NCI-H1436 (cell line): ENCODE measurements at regions not wholly inside any gene's neighbourhood (a gene's known extent, or its start where the extent isn't known, plus 50 kb on each side); places are given as distances from the start of the nearest gene placed in this dataset.

Experiments
- DNase-seq: peaks from one replicate; lab custom pipeline; 2025; lab: John Stamatoyannopoulos, UW

DNA sequence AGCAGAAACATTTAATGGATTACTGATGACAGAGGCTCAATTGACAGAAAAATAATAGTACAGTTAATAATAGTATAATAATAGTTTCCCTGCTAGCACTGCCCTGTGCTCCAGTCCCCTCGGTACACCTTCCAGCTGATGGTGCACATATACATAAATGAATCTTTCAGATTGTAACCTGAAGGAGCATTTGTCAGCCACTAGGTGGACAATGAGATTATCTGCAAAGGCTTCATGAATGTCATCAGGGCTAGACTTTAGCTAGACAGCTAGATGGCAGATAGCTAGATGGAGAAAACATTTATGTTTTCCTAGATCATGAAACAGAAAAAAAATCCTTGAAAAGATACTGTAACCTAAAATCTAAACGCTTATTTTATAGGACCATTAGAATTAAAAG, 304.4 kb upstream of the SMC2 start:
- no peak for DNase-seq

DNA sequence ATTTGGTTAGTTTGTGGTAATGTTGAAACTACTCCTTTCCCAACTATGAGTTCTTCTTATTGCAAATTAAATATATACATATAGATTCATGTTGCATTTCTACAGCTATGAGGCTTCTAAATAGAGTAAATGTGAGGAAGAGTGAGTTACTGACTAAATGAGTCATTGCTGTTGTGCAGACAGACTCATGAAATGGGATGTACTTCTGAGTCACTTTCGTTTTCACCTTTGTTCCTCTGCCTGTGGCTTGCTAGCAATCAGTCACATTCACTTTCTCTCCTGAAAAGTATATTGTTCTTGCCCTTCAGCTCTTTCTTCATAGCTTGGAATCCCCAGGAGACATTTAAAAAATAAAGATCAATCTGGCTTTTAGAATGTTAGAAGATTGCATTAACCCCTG, 295.5 kb upstream of the SMC2 start:
- peak; percentile 1 for DNase-seq

GRCh38 chr9:103799959-103800358, 294.1 kb upstream of the SMC2 start:
- DNase-seq, result no peak

- no peak for DNase-seq
These were observed 292.0 kb upstream of the SMC2 start for GRCh38 chr9:103802068-103802467.

GRCh38 chr9:103803245-103803644, 290.9 kb upstream of the SMC2 start:
- no peak for DNase-seq

- DNase-seq, result no peak
These were observed 289.9 kb upstream of the SMC2 start for GRCh38 chr9:103804077-103804735.

DNA sequence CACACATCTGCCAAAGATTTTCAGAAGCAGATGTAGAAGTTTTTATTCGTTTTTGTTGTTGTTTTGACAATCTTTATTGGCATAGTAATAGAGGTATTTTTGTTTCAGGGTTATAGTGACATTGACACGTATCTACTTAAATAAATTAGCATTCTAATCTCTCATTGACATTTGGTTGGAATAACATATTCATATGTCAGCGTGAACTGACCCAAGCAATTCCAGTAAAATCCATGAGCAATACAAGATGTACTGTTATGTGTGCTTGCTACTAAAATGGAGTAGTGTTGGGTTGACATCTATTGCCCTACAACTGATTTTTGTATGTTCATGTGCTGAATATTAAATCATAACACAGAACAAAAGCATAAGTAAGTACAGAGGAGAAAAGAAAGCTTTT, 284.4 kb upstream of the SMC2 start:
- no peak for DNase-seq

DNA sequence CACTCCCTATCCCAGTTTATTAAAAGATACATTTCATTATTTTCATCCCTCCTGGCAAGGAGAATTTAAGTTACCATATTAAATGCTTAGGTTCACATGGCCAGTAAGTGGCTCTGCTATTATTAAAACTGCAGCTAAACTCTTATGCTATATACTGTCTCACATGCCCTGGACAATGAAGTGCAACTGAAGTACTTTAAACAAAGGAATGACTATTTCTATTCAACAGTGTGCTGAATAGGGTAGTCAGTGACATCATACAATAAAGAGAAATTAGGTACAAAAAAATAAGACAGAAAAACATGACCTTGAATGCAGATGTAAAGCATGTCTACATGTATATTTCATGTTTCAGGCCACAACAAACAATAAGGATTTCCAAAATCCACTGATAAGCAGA, 282.6 kb upstream of the SMC2 start:
- no peak for DNase-seq

DNA sequence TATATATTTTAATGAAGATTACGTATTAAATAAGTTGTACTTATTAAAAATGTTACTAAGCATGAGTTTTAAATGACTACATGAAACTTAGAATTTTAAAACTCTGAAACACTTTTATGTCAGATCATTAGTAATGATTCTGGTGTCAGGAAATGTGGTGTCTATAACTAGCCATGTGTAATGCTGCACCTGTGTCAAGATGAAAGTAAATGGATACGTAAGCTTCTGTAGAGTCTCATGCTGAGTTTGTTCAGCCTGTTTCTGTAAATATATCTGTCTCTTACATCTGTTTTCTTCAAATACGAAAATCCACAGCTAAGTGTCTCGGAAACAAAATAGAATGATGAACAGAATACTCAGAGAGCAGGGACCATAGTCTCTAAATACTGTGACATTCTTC, 278.0 kb upstream of the SMC2 start:
- DNase-seq, result no peak

DNA sequence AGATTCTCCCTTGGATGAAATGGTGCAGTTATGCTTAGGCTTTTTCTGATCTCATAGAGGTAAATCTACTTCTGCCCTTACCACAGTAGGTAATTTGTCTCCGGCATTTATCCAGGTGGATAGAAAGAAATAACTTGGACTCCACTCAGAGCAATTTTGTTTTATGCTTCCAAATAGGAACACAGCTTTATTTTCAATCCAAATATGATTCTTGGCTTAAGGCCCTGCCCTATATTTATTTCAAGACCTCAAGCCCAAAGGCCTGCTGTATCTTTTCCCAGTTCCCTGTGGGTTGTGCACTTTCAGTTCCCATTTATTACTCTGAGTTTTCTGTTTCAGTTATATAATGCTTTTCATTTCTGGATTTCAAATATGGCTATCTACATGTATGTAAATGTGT, 274.2 kb upstream of the SMC2 start:
- DNase-seq, result no peak

- no peak for DNase-seq
These were observed 273.0 kb upstream of the SMC2 start for GRCh38 chr9:103821115-103821514.

- no peak for DNase-seq
These were observed 256.2 kb upstream of the SMC2 start for GRCh38 chr9:103837940-103838339.

- no peak for DNase-seq
These were observed 254.9 kb upstream of the SMC2 start for GRCh38 chr9:103839197-103839596.

DNA sequence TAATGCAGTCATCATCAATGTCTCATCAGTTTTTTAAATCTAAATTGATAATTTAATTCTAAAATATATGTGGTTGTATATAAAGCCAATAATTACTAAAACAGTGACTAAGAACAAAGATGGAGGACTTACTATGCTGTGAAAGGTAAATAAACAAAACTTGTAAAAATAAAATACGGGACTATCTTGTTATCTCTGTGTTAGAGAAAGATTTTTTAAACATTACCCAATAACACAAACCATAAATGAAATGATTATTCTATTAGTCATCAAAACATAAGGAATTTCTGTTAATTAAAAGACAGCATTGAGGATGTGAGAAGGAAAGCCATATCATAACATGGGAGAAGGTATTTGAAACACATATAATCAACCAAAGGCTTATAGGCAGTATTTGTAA, 226.2 kb upstream of the SMC2 start:
- no peak for DNase-seq

DNA sequence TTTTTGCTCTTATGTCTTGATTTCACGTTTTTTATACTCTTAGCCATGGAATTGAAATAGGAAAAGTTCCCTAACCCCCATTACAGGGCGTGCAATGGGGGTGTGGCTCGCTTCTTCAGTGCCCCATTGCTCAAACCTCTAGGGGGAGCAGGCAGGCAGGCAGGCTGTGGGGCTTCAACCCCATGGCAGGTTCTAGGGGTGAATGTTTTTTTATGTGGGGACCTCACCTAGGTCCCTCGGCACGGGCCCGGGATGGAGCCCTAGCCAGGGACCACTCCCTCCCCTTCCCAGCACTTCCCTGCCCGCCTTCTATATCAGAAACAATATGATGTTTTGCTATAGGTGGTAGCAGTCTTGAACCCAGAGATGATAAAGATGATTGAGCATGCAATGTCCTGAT, 221.3 kb upstream of the SMC2 start:
- DNase-seq, result no peak

DNA sequence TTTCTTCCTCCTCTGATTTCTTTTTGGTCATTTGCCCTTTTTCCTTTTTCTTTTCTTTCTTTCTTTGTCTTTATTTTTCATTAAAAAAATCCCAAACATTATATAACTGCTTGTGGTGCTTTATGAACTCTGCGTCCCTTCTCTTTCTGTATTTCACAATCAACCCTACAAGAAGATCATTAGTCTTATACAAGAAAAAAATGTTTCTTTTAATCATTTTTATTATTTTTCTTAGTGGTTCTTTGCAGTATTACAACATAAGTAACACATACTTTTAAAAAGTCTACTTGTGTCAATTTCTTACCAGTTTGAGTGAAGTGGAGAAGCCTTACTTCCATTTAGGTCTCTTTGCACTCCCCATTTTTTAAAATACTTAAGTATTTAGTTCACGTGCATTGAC, 212.7 kb upstream of the SMC2 start:
- DNase-seq, result no peak

DNA sequence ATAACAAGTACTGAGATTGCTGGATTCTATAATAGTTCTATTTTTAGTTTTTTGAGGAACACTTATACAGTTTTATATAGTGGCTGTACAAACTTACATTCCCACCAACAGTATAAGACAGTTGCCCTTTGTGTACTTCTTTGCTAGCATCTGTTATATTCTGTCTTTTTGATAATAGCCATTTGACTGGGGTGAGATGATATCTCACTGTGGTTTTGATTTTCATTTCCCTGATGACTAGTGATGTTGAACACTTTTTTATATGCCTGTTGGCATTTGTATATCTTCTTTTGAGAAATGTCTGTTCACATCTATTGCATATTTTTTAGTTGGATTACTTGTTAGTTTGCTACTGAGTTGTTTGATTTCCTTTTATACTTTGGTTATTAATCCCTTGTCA, 204.1 kb upstream of the SMC2 start:
- no peak for DNase-seq

- DNase-seq, result no peak
These were observed 199.9 kb upstream of the SMC2 start for GRCh38 chr9:103894184-103894583.

GRCh38 chr9:103898550-103898949, 195.6 kb upstream of the SMC2 start:
- DNase-seq, result no peak

DNA sequence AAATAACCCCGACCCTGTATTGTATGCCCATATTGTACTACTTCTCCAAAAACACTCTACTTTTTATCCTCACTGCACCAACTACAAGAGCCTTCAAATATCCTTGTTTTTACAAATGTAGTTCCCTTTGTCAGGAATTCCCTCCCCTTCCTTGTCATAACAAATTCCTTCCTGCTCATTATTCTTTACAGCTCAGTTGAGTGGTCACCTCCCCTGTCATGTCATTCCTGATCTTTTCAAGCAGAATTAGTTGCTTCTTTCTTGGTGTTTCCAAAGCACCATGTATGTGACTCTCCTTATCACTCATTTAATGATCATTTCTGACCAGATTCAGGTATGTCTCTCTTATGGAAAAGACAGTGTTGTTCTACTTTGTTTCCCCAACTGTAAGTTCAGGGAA, 194.2 kb upstream of the SMC2 start:
- no peak for DNase-seq

DNA sequence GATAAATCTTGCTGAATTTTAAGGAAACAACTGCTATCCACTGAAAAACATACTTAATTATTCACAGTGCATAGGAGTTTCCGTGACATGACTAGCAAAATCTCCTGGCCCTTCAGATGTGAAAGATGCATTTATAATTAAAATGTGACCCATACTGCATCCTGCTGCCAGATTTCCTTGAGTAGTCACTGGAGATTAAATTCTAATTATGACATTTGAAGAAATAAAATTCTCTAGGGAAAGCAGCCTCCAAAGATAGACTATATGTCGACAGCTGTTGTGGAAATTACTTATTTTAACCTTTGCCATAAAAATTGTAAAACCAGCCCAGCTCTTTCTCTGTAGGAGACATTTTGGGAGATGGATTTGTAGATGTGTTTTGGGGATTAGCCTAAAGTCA, 193.6 kb upstream of the SMC2 start:
- DNase-seq, result no peak

- DNase-seq, result no peak
These were observed 191.8 kb upstream of the SMC2 start for GRCh38 chr9:103902263-103902662.

- no peak for DNase-seq
These were observed 189.9 kb upstream of the SMC2 start for GRCh38 chr9:103904242-103904641.

DNA sequence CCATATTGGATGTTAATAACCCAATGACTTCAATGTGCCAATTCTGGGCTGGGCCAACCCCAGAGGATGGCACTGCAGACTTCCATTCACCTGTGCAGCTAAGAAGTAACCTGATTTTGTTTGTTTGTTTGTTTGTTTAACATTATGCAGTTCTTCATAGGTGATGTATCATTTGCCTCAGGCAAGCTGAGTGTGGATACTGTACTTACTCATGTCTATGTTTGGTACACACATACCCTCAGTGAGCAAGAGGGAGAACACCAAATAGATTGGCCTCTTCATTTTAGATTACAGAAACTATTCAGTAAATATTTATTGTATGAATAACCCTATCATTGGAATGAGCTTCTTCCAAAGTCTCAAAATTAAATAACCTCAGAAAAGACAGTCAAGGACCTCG, 180.2 kb upstream of the SMC2 start:
- no peak for DNase-seq
